Peyer's patch (tissue), 4 donors: ENCODE measurements at regions not wholly inside any gene's neighbourhood (a gene's known extent, or its start where the extent isn't known, plus 50 kb on each side); places are given as distances from the start of the nearest gene placed in this dataset.

Experiments
- DNase-seq, 3 donors: peaks; one replicate each; pipeline ENCODE4 v3.0.0-alpha.2; 2017 to 2019
- H3K27ac ChIP-seq, 4 donors: fragments of 200-600 bp; sonication (generic); one replicate each; pipeline ENCODE4 v1.5.1; 2016 to 2019
- H3K27me3 ChIP-seq, 2 donors: fragments of 200-600 bp; sonication (generic); one replicate each; pipeline ENCODE4 v1.5.1; 2019
- H3K36me3 ChIP-seq, 3 donors: fragments of 200-600 bp; sonication (generic); one replicate each; pipeline ENCODE4 v1.5.1; 2016 to 2019
- H3K4me1 ChIP-seq, 4 donors: fragments of 200-600 bp; sonication (generic); one replicate each; pipeline ENCODE4 v1.5.1; 2016 to 2019
- H3K4me3 ChIP-seq, 4 donors: fragments of 200-600 bp; sonication (generic); 1 replicate in 3 of 4; 2 replicates in 1 of 4; pipeline ENCODE4 v1.5.1; 2016 to 2019; ENCODE audit warnings: mild to moderate bottlenecking in 1 of 4
- H3K9me3 ChIP-seq, 4 donors: fragments of 200-600 bp; sonication (generic); one replicate each; pipeline ENCODE4 v1.5.1; 2016 to 2019; ENCODE audit warnings: mild to moderate bottlenecking in 1 of 4
- CTCF ChIP-seq, 6 experiments: fragments of 450-650 bp in 4 of 6; fragments of 200-600 bp in 2 of 6; sonication (generic) in 1 of 6; IDR thresholded peaks; one replicate each; pipeline ENCODE4 v1.5.1; 2017 to 2019; ENCODE audit warnings: antibody characterized with exemption in 6 of 6, mild to moderate bottlenecking in 3 of 6, moderate library complexity in 1 of 6
- POLR2A ChIP-seq, 2 donors: fragments of 450-650 bp; IDR thresholded peaks; one replicate each; pipeline ENCODE4 v1.5.1; 2017; ENCODE audit warnings: antibody characterized with exemption in 2 of 2, mild to moderate bottlenecking in 2 of 2, moderate library complexity in 2 of 2

DNA sequence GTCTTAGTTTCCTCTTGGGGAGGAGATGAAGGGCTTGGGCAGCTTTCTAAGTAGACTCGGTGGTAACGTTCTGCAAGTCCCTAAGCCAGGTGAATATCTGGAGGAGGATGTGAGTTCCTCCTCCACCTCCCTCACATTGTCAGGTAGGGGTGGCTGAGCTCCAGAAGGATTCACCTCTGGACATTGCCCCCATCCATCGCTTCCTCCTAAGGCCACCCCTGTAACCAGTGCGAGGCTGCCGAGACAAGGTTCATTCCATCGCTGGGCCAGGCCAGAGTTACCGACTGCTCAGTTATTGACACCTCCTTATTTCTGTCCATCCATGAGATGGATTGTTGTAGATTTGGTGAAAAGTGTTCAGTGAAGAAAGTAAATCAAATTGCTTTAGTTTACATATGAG is 334.1 kb upstream of the KLF6 start:
- Histone ChIP-seq H3K9me3 (no peaks in the 10 kb centered on the region), H3K36me3 (no peaks in the 10 kb centered on the region), H3K4me1 (peaks cover 0 to 8% (median 0%) of the 10 kb centered on the region in 4 donors), H3K27me3 (no peaks in the 10 kb centered on the region), H3K27ac (no peak overlapping the region), H3K4me3 (no peak overlapping the region)
- TF ChIP-seq CTCF (IDR thresholded peaks at IDR 0.05): no peak
- TF ChIP-seq POLR2A (IDR thresholded peaks at IDR 0.05): no peak
- DNase-seq: no peak

- DNase-seq: no peak
- no peaks in the 10 kb centered on the region for H3K36me3 ChIP-seq
- TF ChIP-seq CTCF (IDR thresholded peaks at IDR 0.05): no peak
- no peak for TF ChIP-seq POLR2A (IDR thresholded peaks at IDR 0.05)
- H3K27ac ChIP-seq: no peak overlapping the region
- H3K4me3 ChIP-seq: no peak overlapping the region
- H3K9me3 ChIP-seq: no peaks in the 10 kb centered on the region
- H3K27me3 ChIP-seq: no peaks in the 10 kb centered on the region
- H3K4me1 ChIP-seq: peaks cover 0 to 8% (median 0%) of the 10 kb centered on the region in 4 donors
These were observed 332.6 kb upstream of the KLF6 start for GRCh38 chr10:4117604-4118003.

- Histone ChIP-seq H3K36me3 (no peaks in the 10 kb centered on the region), H3K27me3 (no peaks in the 10 kb centered on the region), H3K9me3 (no peaks in the 10 kb centered on the region), H3K4me3 (no peak overlapping the region), H3K27ac (no peak overlapping the region), H3K4me1 (no peaks in the 10 kb centered on the region)
- no peak for TF ChIP-seq CTCF (IDR thresholded peaks at IDR 0.05)
- no peak for TF ChIP-seq POLR2A (IDR thresholded peaks at IDR 0.05)
- no peak for DNase-seq
These were observed 326.6 kb upstream of the KLF6 start for GRCh38 chr10:4111643-4112042.

DNA sequence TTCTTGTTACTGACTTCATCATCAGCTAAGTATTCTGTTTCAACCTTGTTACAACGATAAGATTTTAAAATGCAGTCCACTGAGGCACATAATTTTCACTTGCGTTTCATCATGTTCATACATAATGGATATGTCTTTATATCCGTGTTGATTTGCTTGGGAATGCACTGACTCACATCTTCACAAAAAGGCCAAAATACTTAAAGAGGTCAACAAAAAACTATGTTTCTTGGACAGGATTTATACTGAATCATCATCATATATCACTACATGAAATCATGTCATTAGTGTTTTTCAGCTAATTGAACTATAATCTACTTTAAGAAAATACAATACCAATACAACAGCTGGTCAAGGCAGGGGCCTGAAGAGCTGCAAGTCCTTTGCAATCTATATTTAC is 324.5 kb upstream of the KLF6 start:
- Histone ChIP-seq H3K9me3 (no peaks in the 10 kb centered on the region), H3K36me3 (no peaks in the 10 kb centered on the region), H3K27me3 (no peaks in the 10 kb centered on the region), H3K4me3 (no peak overlapping the region), H3K27ac (no peak overlapping the region), H3K4me1 (no peaks in the 10 kb centered on the region)
- DNase-seq: no peak
- TF ChIP-seq CTCF (IDR thresholded peaks at IDR 0.05) (no peak), POLR2A (IDR thresholded peaks at IDR 0.05) (no peak)

DNA sequence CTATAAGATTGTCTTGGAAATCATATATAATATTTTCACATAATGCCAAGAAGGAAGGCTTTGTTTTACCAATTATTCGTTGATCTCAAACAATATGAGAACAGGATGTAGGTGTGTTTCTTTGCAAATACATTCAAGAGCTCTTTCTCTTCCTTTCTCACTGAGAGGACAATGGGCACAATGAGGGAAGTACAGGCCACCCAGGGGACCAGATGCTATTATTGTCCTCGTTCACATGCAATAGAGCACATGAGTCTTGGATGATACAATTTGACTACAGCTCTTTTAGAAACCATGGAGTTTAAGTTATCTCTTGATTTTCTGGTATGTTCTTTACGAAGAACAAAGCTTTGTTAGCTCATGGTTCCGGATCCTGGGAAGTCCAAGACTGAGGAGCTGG is 323.7 kb upstream of the KLF6 start:
- Histone ChIP-seq H3K4me1 (no peaks in the 10 kb centered on the region), H3K9me3 (no peaks in the 10 kb centered on the region), H3K36me3 (no peaks in the 10 kb centered on the region), H3K27me3 (no peaks in the 10 kb centered on the region), H3K4me3 (no peak overlapping the region), H3K27ac (no peak overlapping the region)
- no peak for TF ChIP-seq CTCF (IDR thresholded peaks at IDR 0.05)
- DNase-seq: no peak

- TF ChIP-seq CTCF (IDR thresholded peaks at IDR 0.05) (no peak), POLR2A (IDR thresholded peaks at IDR 0.05) (no peak)
- H3K27me3 ChIP-seq: no peaks in the 10 kb centered on the region
- H3K36me3 ChIP-seq: no peaks in the 10 kb centered on the region
- H3K4me3 ChIP-seq: no peak overlapping the region
- no peak overlapping the region for H3K27ac ChIP-seq
- H3K4me1 ChIP-seq: no peaks in the 10 kb centered on the region
- DNase-seq: no peak
- no peaks in the 10 kb centered on the region for H3K9me3 ChIP-seq
These were observed 322.4 kb upstream of the KLF6 start for GRCh38 chr10:4107285-4107851.
